ENCODE measurements at regions not wholly inside any gene's neighbourhood (a gene's known extent, or its start where the extent isn't known, plus 50 kb on each side); places are given as distances from the start of the nearest gene placed in this dataset.

DNA sequence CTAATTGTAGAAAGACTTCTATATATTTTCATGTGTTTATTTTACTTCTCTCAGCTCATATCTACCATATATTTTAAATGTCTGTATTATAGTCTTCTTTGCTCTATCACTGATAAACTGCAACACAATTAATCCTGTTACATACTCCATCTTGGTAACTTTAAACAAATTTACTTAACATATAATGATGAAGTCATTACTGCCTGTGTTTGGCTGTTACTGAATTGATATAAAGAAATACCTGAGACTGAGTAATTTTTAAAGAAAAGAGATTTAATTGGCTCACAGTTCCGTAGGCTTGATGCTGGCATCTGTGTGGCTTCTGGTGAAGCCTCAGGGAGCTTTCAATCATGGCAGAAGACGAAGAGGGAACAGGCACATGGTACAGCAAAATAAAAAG lies 1480.4 kb downstream of the HACE1 start:
- Histone ChIP-seq H3K27ac (ENCODE audit: low read length) (no peak overlapping the region), H3K9ac (ENCODE audit: low read length) (no peak overlapping the region), H2AFZ (ENCODE audit: low read length) (no peak overlapping the region), H3K4me2 (ENCODE audit: low read length) (no peak overlapping the region), H3K9me2 (replicated peaks; ENCODE audit: low read length) (no peaks in the 10 kb centered on the region), H4K20me1 (ENCODE audit: low read length) (no peaks in the 10 kb centered on the region), H3K79me2 (ENCODE audit: low read length) (no peaks in the 10 kb centered on the region), H3K36me3 (ENCODE audit: low read depth, low read length) (no peaks in the 10 kb centered on the region), H3K4me1 (ENCODE audit: insufficient read depth, low read length) (no peaks in the 10 kb centered on the region), H3K4me3 (ENCODE audit: low read length) (no peak overlapping the region), H3K27me3 (ENCODE audit: low read length) (no peaks in the 10 kb centered on the region), H3K9me3 (ENCODE audit: low read length) (no peaks in the 10 kb centered on the region), H3F3A (ENCODE audit: low read length, unreplicated experiment) (no peaks in the 10 kb centered on the region)
- intact Hi-C loops (cut with micrococcal nuclease): no loop called here
- no TSS peak for BruUV-seq (replicated peaks)
- TF ChIP-seq CTCF (conservative IDR thresholded peaks at IDR 0.05; ENCODE audit: low read depth, low read length) (no peak), EZH2phosphoT487 (IDR thresholded peaks at IDR 0.05; ENCODE audit: borderline replicate concordance, low read length) (no peak), EZH2 (IDR thresholded peaks at IDR 0.05; ENCODE audit: low read length, unreplicated experiment) (no peak)
- ATAC-seq (no peak), DNase-seq (no peak)
- CTCF ChIA-PET: no interaction called here
- POLR2A ChIA-PET (ENCODE audit: unreplicated experiment): no interaction called here

- TF ChIP-seq EZH2phosphoT487 (IDR thresholded peaks at IDR 0.05; ENCODE audit: borderline replicate concordance, low read length) (no peak), CTCF (conservative IDR thresholded peaks at IDR 0.05; ENCODE audit: low read depth, low read length) (no peak), EZH2 (IDR thresholded peaks at IDR 0.05; ENCODE audit: low read length, unreplicated experiment) (no peak)
- no peak for ATAC-seq
- Histone ChIP-seq H3K27ac (ENCODE audit: low read length) (no peak overlapping the region), H3K27me3 (ENCODE audit: low read length) (no peaks in the 10 kb centered on the region), H3K4me2 (ENCODE audit: low read length) (no peak overlapping the region), H3K36me3 (ENCODE audit: low read depth, low read length) (no peaks in the 10 kb centered on the region), H3K9me3 (ENCODE audit: low read length) (no peaks in the 10 kb centered on the region), H3K79me2 (ENCODE audit: low read length) (no peaks in the 10 kb centered on the region), H3K9me2 (replicated peaks; ENCODE audit: low read length) (no peaks in the 10 kb centered on the region), H4K20me1 (ENCODE audit: low read length) (no peaks in the 10 kb centered on the region), H3K4me3 (ENCODE audit: low read length) (no peak overlapping the region), H3K9ac (ENCODE audit: low read length) (no peak overlapping the region), H2AFZ (ENCODE audit: low read length) (no peak overlapping the region), H3F3A (ENCODE audit: low read length, unreplicated experiment) (no peaks in the 10 kb centered on the region), H3K4me1 (ENCODE audit: insufficient read depth, low read length) (no peaks in the 10 kb centered on the region)
- CTCF ChIA-PET: no interaction called here
- intact Hi-C loops (cut with micrococcal nuclease): no loop called here
- POLR2A ChIA-PET (ENCODE audit: unreplicated experiment): no interaction called here
- BruUV-seq (replicated peaks): no TSS peak
- DNase-seq: no peak
Measured at GRCh38 chr6:103367212-103367611, 1492.5 kb downstream of the HACE1 start.

DNA sequence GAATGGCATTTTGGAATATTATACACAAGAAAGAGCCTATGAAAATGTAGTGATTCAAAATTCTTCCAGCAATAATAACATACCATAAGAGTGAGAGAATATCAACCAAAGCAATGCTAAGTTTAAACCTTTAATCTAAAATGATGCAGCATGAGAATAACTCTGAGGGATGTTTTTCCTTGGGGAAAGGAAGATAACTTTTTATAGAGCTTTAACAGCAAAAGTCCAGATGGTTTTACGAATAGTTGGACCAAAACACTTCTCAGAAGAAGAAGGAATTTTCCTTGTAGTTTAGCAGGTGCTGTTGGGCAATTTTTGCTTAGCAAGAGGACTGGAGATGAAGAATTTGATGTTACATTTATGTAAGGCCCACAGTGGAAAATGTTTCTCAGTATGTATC lies 1503.2 kb downstream of the HACE1 start:
- no peaks in the 10 kb centered on the region for H3K27me3 ChIP-seq (ENCODE audit: low read length)
- CTCF ChIA-PET: no interaction called here
- no TSS peak for BruUV-seq (replicated peaks)
- no peaks in the 10 kb centered on the region for H3K4me1 ChIP-seq (ENCODE audit: insufficient read depth, low read length)
- no peak overlapping the region for H3K9ac ChIP-seq (ENCODE audit: low read length)
- no peaks in the 10 kb centered on the region for H3K9me3 ChIP-seq (ENCODE audit: low read length)
- H3K36me3 ChIP-seq (ENCODE audit: low read depth, low read length): no peaks in the 10 kb centered on the region
- ATAC-seq (no peak), DNase-seq (no peak)
- POLR2A ChIA-PET (ENCODE audit: unreplicated experiment): no interaction called here
- H4K20me1 ChIP-seq (ENCODE audit: low read length): no peaks in the 10 kb centered on the region
- H3K79me2 ChIP-seq (ENCODE audit: low read length): no peaks in the 10 kb centered on the region
- intact Hi-C loops (cut with micrococcal nuclease): no loop called here
- H3K9me2 ChIP-seq (replicated peaks; ENCODE audit: low read length): no peaks in the 10 kb centered on the region
- no peak overlapping the region for H3K4me3 ChIP-seq (ENCODE audit: low read length)
- H3F3A ChIP-seq (ENCODE audit: low read length, unreplicated experiment): no peaks in the 10 kb centered on the region
- no peak overlapping the region for H2AFZ ChIP-seq (ENCODE audit: low read length)
- TF ChIP-seq EZH2 (IDR thresholded peaks at IDR 0.05; ENCODE audit: low read length, unreplicated experiment) (no peak), CTCF (conservative IDR thresholded peaks at IDR 0.05; ENCODE audit: low read depth, low read length) (no peak), EZH2phosphoT487 (IDR thresholded peaks at IDR 0.05; ENCODE audit: borderline replicate concordance, low read length) (no peak)
- no peak overlapping the region for H3K27ac ChIP-seq (ENCODE audit: low read length)
- no peak overlapping the region for H3K4me2 ChIP-seq (ENCODE audit: low read length)

Data from PC-3 (cell line).